ENCODE measurements at regions not wholly inside any gene's neighbourhood (a gene's known extent, or its start where the extent isn't known, plus 50 kb on each side); places are given as distances from the start of the nearest gene placed in this dataset.

- CTCF ChIA-PET: no interaction called here
- in situ Hi-C loops (cut with MboI; ENCODE audit: low sequenced_read_pairs) (no loop called here), intact Hi-C loops (cut with micrococcal nuclease) (no loop called here), dilution Hi-C loops (cut with HindIII; ENCODE audit: low sequenced_read_pairs, unreplicated experiment) (no loop called here)
- TF ChIP-seq BHLHE40 (IDR thresholded peaks at IDR 0.05; ENCODE audit: low read depth, low read length) (no peak), SMC3 (IDR thresholded peaks at IDR 0.05; ENCODE audit: low read depth, low read length) (no peak), CHD1 (IDR thresholded peaks at IDR 0.05; ENCODE audit: low read depth, low read length) (no peak), MAFK (IDR thresholded peaks at IDR 0.05; ENCODE audit: low read depth, low read length) (no peak), MAZ (IDR thresholded peaks at IDR 0.05; ENCODE audit: borderline replicate concordance, low read depth, low read length) (no peak), FOS (IDR thresholded peaks at IDR 0.05; ENCODE audit: low read depth, low read length) (no peak), ELK1 (IDR thresholded peaks at IDR 0.05; ENCODE audit: borderline replicate concordance, low read depth, low read length) (no peak), POLR2A (IDR thresholded peaks at IDR 0.05; ENCODE audit: low read depth, low read length) (no peak)
- H3K4ac ChIP-seq (ENCODE audit: low read depth, low read length): no peak overlapping the region
- H3K79me1 ChIP-seq (ENCODE audit: low read depth in 1 of 2, low read length in 2 of 2): no peaks in the 10 kb centered on the region
- no peak overlapping the region for H2AFZ ChIP-seq (replicated peaks; ENCODE audit: low read length, poor library complexity)
- H3K36me3 ChIP-seq (ENCODE audit: control insufficient read depth, insufficient read depth, low read length): no peaks in the 10 kb centered on the region
- H3K27me3 ChIP-seq (ENCODE audit: control insufficient read depth, insufficient read depth, low read length): no peaks in the 10 kb centered on the region
- no peak overlapping the region for H3K4me3 ChIP-seq (ENCODE audit: insufficient read depth, low read depth, low read length)
- H3K9me1 ChIP-seq (ENCODE audit: insufficient read depth, low read length): no peaks in the 10 kb centered on the region
- H2BK15ac ChIP-seq (ENCODE audit: low read depth, low read length): no peak overlapping the region
- no peaks in the 10 kb centered on the region for H3K4me1 ChIP-seq (ENCODE audit: control insufficient read depth, insufficient read depth, low read length)
- POLR2A ChIA-PET (ENCODE audit: unreplicated experiment): no interaction called here
- H3K27ac ChIP-seq (ENCODE audit: insufficient read depth, low read length): no peak overlapping the region
- H4K20me1 ChIP-seq (ENCODE audit: insufficient read depth, low read length): no peaks in the 10 kb centered on the region
- no peak overlapping the region for H2AK5ac ChIP-seq (ENCODE audit: low read depth, low read length)
- no peak overlapping the region for H3K14ac ChIP-seq (replicated peaks; ENCODE audit: low read depth, low read length)
- H2BK120ac ChIP-seq (ENCODE audit: low read depth, low read length): no peak overlapping the region
- no peak overlapping the region for H4K8ac ChIP-seq (ENCODE audit: low read depth in 2 of 2, low read length in 2 of 2)
- no peak overlapping the region for H2BK20ac ChIP-seq (ENCODE audit: low read depth, low read length)
- H3K9me3 ChIP-seq (ENCODE audit: control insufficient read depth, insufficient read depth, low read length): no peaks in the 10 kb centered on the region
- H3K23ac ChIP-seq (ENCODE audit: low read depth, low read length): no peak overlapping the region
- no peak overlapping the region for H2AK9ac ChIP-seq (replicated peaks; ENCODE audit: low read depth, low read length, poor library complexity)
- no peak overlapping the region for H4K91ac ChIP-seq (ENCODE audit: insufficient read depth, low read depth, low read length)
- H3K4me2 ChIP-seq (ENCODE audit: low read depth, low read length): no peak overlapping the region
- BruUV-seq (replicated peaks): no TSS peak
- DNase-seq (no peak), ATAC-seq (ENCODE audit: low read depth) (no peak)
- no peak overlapping the region for H3K56ac ChIP-seq (ENCODE audit: extremely low read depth, insufficient read depth, low read length)
- H3K9ac ChIP-seq (ENCODE audit: low read depth, low read length): no peak overlapping the region
- H3K18ac ChIP-seq (ENCODE audit: low read depth, low read length): no peak overlapping the region
- WGBS, 2 experiments (ENCODE audit: extremely low coverage in 2 of 2, insufficient read length in 1 of 2): no CpG with 5 or more reads among the region's 2 CpGs
- H4K5ac ChIP-seq (ENCODE audit: low read depth, low read length): no peak overlapping the region
- no peak overlapping the region for H2BK5ac ChIP-seq (ENCODE audit: low read depth, low read length, poor library complexity, severe bottlenecking)
Observed at GRCh38 chr7:34407586-34407985, 250.4 kb upstream of the NPSR1 start.

Data from IMR-90 (cell line).